ENCODE measurements at regions not wholly inside any gene's neighbourhood (a gene's known extent, or its start where the extent isn't known, plus 50 kb on each side); places are given as distances from the start of the nearest gene placed in this dataset.
"Not testable (repeated sequence)": the region's sequence is repeated elsewhere in the genome, so short reads cannot be mapped to it uniquely, and the experiment has no call there.

GRCh38 chr2:72078773-72079172 is 68.9 kb downstream of the CYP26B1 start:
- DNase-seq, result no peak

- DNase-seq, result no peak
Measured at GRCh38 chr2:72077702-72078169, 69.9 kb downstream of the CYP26B1 start.

- DNase-seq, result not testable (repeated sequence)
Measured at GRCh38 chr2:72073373-72073772, 74.3 kb downstream of the CYP26B1 start.

- not testable (repeated sequence) for DNase-seq
Measured at GRCh38 chr2:72064197-72064596, 83.5 kb downstream of the CYP26B1 start.

- no peak for DNase-seq
Measured at GRCh38 chr2:72062336-72062735, 85.3 kb downstream of the CYP26B1 start.

GRCh38 chr2:72057308-72057707 is 90.4 kb downstream of the CYP26B1 start:
- no peak for DNase-seq

- DNase-seq, result no peak
Measured at GRCh38 chr2:72051971-72052505, 95.6 kb downstream of the CYP26B1 start.

- no peak for DNase-seq
Measured at GRCh38 chr2:72051204-72051603, 96.5 kb downstream of the CYP26B1 start.

GRCh38 chr2:72050734-72051133 is 96.9 kb downstream of the CYP26B1 start:
- DNase-seq, result no peak

- no peak for DNase-seq
Measured at GRCh38 chr2:72048881-72049477, 98.7 kb downstream of the CYP26B1 start.

- DNase-seq, result no peak
Measured at GRCh38 chr2:72043985-72044384, 103.7 kb downstream of the CYP26B1 start.

- DNase-seq, result no peak
Measured at GRCh38 chr2:72041638-72042111, 106.0 kb downstream of the CYP26B1 start.

GRCh38 chr2:72040629-72041571 is 106.8 kb downstream of the CYP26B1 start:
- no peak for DNase-seq

- no peak for DNase-seq
Measured at GRCh38 chr2:72038524-72038923, 109.1 kb downstream of the CYP26B1 start.

GRCh38 chr2:72037261-72037666 is 110.4 kb downstream of the CYP26B1 start:
- no peak for DNase-seq

GRCh38 chr2:72036595-72036994 is 111.1 kb downstream of the CYP26B1 start:
- no peak for DNase-seq

- DNase-seq, result no peak
Measured at GRCh38 chr2:72036173-72036545, 111.5 kb downstream of the CYP26B1 start.

GRCh38 chr2:72035518-72036172 is 112.0 kb downstream of the CYP26B1 start:
- no peak for DNase-seq

- DNase-seq, result no peak
Measured at GRCh38 chr2:72034353-72035095, 113.1 kb downstream of the CYP26B1 start.

GRCh38 chr2:72033636-72034035 is 114.0 kb downstream of the CYP26B1 start:
- DNase-seq, result no peak

- no peak for DNase-seq
Measured at GRCh38 chr2:72032481-72033041, 115.1 kb downstream of the CYP26B1 start.

Measured in OCI-M1 (cell line).